H9 (cell line): ENCODE measurements at regions not wholly inside any gene's neighbourhood (a gene's known extent, or its start where the extent isn't known, plus 50 kb on each side); places are given as distances from the start of the nearest gene placed in this dataset.

Experiments
- DNase-seq: peaks from one replicate; pipeline ENCODE4 v3.0.0-alpha.2; 2017
- H2AFZ ChIP-seq: one replicate; pipeline ENCODE4 v1.6.1; 2013; ENCODE audit warnings: mild to moderate bottlenecking, low read length, control low read depth, moderate library complexity
- H2AK5ac ChIP-seq: 2 replicates; pipeline ENCODE4 v1.6.1; 2013; ENCODE audit warnings: low read length, control low read depth, mixed read lengths; ENCODE audit not compliant: insufficient read length
- H2BK120ac ChIP-seq: one replicate; pipeline ENCODE4 v1.6.1; 2013; ENCODE audit warnings: low read depth, mild to moderate bottlenecking, low read length, control low read depth, inconsistent platforms; ENCODE audit not compliant: poor library complexity, severe bottlenecking
- H2BK12ac ChIP-seq: 2 replicates; pipeline ENCODE4 v1.6.1; 2013; ENCODE audit warnings: low read length, control low read depth, mixed read lengths, low read depth; ENCODE audit not compliant: insufficient read length
- H2BK15ac ChIP-seq: 2 replicates; pipeline ENCODE4 v1.6.1; 2013; ENCODE audit warnings: low read depth, low read length, control low read depth
- H2BK20ac ChIP-seq: one replicate; pipeline ENCODE4 v1.6.1; 2013; ENCODE audit warnings: low read depth, mild to moderate bottlenecking, low read length, control low read depth, inconsistent platforms; ENCODE audit not compliant: poor library complexity, severe bottlenecking
- H2BK5ac ChIP-seq: 2 replicates; pipeline ENCODE4 v1.6.1; 2013; ENCODE audit warnings: low read length, control low read depth, mixed read lengths; ENCODE audit not compliant: insufficient read length
- H3K14ac ChIP-seq: 2 replicates; pipeline ENCODE4 v1.6.1; 2013; ENCODE audit warnings: low read length, control low read depth; ENCODE audit not compliant: insufficient read depth
- H3K18ac ChIP-seq: 2 replicates; pipeline ENCODE4 v1.6.1; 2013; ENCODE audit warnings: low read depth, mild to moderate bottlenecking, mixed read lengths, low read length, control low read depth; ENCODE audit not compliant: insufficient read length
- H3K23ac ChIP-seq: 2 replicates; pipeline ENCODE4 v1.6.1; 2013; ENCODE audit warnings: low read length, control low read depth, mixed read lengths, low read depth; ENCODE audit not compliant: insufficient read length
- H3K23me2 ChIP-seq: 2 replicates; pipeline ENCODE4 v1.6.1; 2013; ENCODE audit warnings: low read depth, mild to moderate bottlenecking, mixed read lengths, low read length, control low read depth; ENCODE audit not compliant: insufficient read length, poor library complexity, severe bottlenecking
- H3K27ac ChIP-seq: 2 replicates; pipeline ENCODE4 v1.5.1; 2013; ENCODE audit warnings: low read length, control low read depth, mixed read lengths, low read depth; ENCODE audit not compliant: insufficient read length
- H3K27me3 ChIP-seq: 2 replicates; pipeline ENCODE4 v1.6.1; 2013; ENCODE audit warnings: low read length, control low read depth, inconsistent platforms; ENCODE audit not compliant: insufficient read depth
- H3K4ac ChIP-seq: 2 replicates; pipeline ENCODE4 v1.6.1; 2013; ENCODE audit warnings: low read depth, mild to moderate bottlenecking, control low read depth, inconsistent platforms, low read length, moderate library complexity
- H3K4me1 ChIP-seq: 2 replicates; pipeline ENCODE4 v1.6.1; 2013; ENCODE audit warnings: low read length, control low read depth, inconsistent platforms; ENCODE audit not compliant: insufficient read depth
- H3K4me2 ChIP-seq: 2 replicates; pipeline ENCODE4 v1.6.1; 2013; ENCODE audit warnings: low read length, control low read depth, mixed read lengths; ENCODE audit not compliant: insufficient read length, insufficient read depth
- H3K56ac ChIP-seq: 2 replicates; pipeline ENCODE4 v1.6.1; 2013; ENCODE audit warnings: low read depth, mild to moderate bottlenecking, mixed read lengths, low read length, control low read depth; ENCODE audit not compliant: insufficient read length
- H3K79me1 ChIP-seq: 2 replicates; pipeline ENCODE4 v1.6.1; 2013; ENCODE audit warnings: low read depth, mild to moderate bottlenecking, moderate library complexity, low read length, control low read depth, inconsistent platforms; ENCODE audit not compliant: insufficient read depth, poor library complexity, severe bottlenecking
- H3K79me2 ChIP-seq: 2 replicates; pipeline ENCODE4 v1.6.1; 2013; ENCODE audit warnings: low read length, control low read depth, inconsistent platforms; ENCODE audit not compliant: insufficient read depth
- H3K9ac ChIP-seq: 2 replicates; pipeline ENCODE4 v1.6.1; 2013; ENCODE audit warnings: low read length, control low read depth, mixed read lengths; ENCODE audit not compliant: insufficient read length; ENCODE audit errors: extremely low read depth
- H3K9me3 ChIP-seq: one replicate; pipeline ENCODE4 v1.6.1; 2013; ENCODE audit warnings: low read depth, low read length, inconsistent platforms; ENCODE audit not compliant: control insufficient read depth
- H3T11ph ChIP-seq: one replicate; pipeline ENCODE4 v1.6.1; 2013; ENCODE audit warnings: mild to moderate bottlenecking, low read length, control low read depth, inconsistent platforms
- H4K20me1 ChIP-seq: one replicate; pipeline ENCODE4 v1.6.1; 2013; ENCODE audit not compliant: control insufficient read depth, insufficient read length, insufficient read depth
- H4K5ac ChIP-seq: 2 replicates; pipeline ENCODE4 v1.6.1; 2013; ENCODE audit warnings: low read depth, mild to moderate bottlenecking, mixed read lengths, low read length, control low read depth; ENCODE audit not compliant: insufficient read length
- H4K8ac ChIP-seq: replicated peaks from 2 replicates; pipeline ENCODE4 v1.6.1; 2013; ENCODE audit warnings: low read length, control low read depth, mixed read lengths, low read depth; ENCODE audit not compliant: insufficient read length
- H4K91ac ChIP-seq: 2 replicates; pipeline ENCODE4 v1.6.1; 2013; ENCODE audit warnings: low read depth, mild to moderate bottlenecking, moderate library complexity, mixed read lengths, low read length, control low read depth; ENCODE audit not compliant: insufficient read length
- H3K27ac Mint-ChIP-seq, 3 experiments: 2 replicates in 2 of 3; 3 replicates in 1 of 3; pipeline ENCODE4 v1.8.0; 2020 to 2021; ENCODE audit warnings: mixed read lengths in 3 of 3, mild to moderate bottlenecking in 1 of 3, moderate library complexity in 1 of 3
- H3K27me3 Mint-ChIP-seq: 2 replicates; pipeline ENCODE4 v1.8.0; 2021; ENCODE audit warnings: low read depth, mild to moderate bottlenecking, moderate library complexity, mixed read lengths
- H3K36me3 Mint-ChIP-seq, 3 experiments: 2 replicates in 2 of 3; 3 replicates in 1 of 3; pipeline ENCODE4 v1.8.0; 2020 to 2021; ENCODE audit warnings: low read depth in 3 of 3, mixed read lengths in 3 of 3; ENCODE audit not compliant: insufficient read depth in 1 of 3
- H3K4me1 Mint-ChIP-seq, 2 experiments: 2 replicates each; pipeline ENCODE4 v1.8.0; 2020; ENCODE audit warnings: mixed read lengths in 2 of 2
- H3K4me3 Mint-ChIP-seq, 2 experiments: 2 replicates in 1 of 2; 3 replicates in 1 of 2; pipeline ENCODE4 v1.8.0; 2020 to 2021; ENCODE audit warnings: mild to moderate bottlenecking in 2 of 2, mixed read lengths in 2 of 2, moderate library complexity in 1 of 2
- H3K9me3 Mint-ChIP-seq, 2 experiments: 2 replicates in 1 of 2; 3 replicates in 1 of 2; pipeline ENCODE4 v1.8.0; 2020; ENCODE audit warnings: mild to moderate bottlenecking in 2 of 2, mixed read lengths in 2 of 2, moderate library complexity in 1 of 2
- WGBS: extraction: QIAGEN DNeasy Blood & Tissue Kit; methylation state at CpG from one replicate; pipeline ENCODE4 v1.1.7; 2013; ENCODE audit warnings: missing lambda C conversion rate, low lambda C conversion rate, mixed read lengths; ENCODE audit not compliant: insufficient read length; ENCODE audit errors: extremely low coverage; 5-methylcytosine and 5-hydroxymethylcytosine counted together
- TF ChIP-seq, protein P1 (sequence below): fragments of 200-600 bp; sonication (generic); conservative IDR thresholded peaks from 3 replicates; pipeline ENCODE4 v1.8.0; 2021; ENCODE audit warnings: antibody characterized with exemption, mild to moderate bottlenecking

DNA sequence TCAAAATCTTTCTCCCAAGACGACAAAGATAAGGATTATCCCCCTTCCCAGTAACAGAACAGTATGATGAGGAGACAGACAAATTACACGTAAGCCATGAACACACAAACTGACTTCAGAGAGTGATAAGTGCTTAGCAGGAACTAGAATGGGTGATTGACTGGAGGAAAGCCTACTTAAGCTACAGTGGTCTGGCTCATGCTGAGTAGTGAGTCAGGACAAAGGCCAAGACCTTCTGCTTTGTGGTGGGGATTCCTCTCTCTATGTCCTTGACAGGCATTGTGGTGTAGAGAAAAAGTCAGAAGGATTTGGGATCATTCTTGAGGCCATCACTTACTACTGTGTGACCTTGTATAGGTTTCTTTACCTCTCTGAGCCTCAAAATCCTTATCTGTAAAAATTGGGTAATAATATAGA, 381.9 kb upstream of the CCL2 start:
- Histone ChIP-seq H2BK120ac (no peak overlapping the region), H3K23me2 (no peaks in the 10 kb centered on the region), H3K18ac (no peak overlapping the region), H2BK5ac (no peak overlapping the region), H2BK15ac (no peak overlapping the region), H4K5ac (no peak overlapping the region), H3K9me3 (no peaks in the 10 kb centered on the region), H4K91ac (no peak overlapping the region), H2BK20ac (no peak overlapping the region), H3K27me3 (no peaks in the 10 kb centered on the region), H2AFZ (no peak overlapping the region), H3K14ac (no peak overlapping the region), H3K27ac (no peak overlapping the region), H2AK5ac (no peak overlapping the region), H3K23ac (no peak overlapping the region), H3K4me1 (no peaks in the 10 kb centered on the region), H3T11ph (no peak overlapping the region), H3K79me1 (no peaks in the 10 kb centered on the region), H4K8ac (no peak overlapping the region), H4K20me1 (no peaks in the 10 kb centered on the region), H3K79me2 (no peaks in the 10 kb centered on the region), H3K56ac (no peak overlapping the region), H2BK12ac (no peak overlapping the region), H3K9ac (no peak overlapping the region), H3K4ac (no peak overlapping the region), H3K4me2 (no peak overlapping the region)
- H3K4me1 Mint-ChIP-seq = no peaks in the 10 kb centered on the region
- H3K27ac Mint-ChIP-seq = no peak overlapping the region
- TF ChIP-seq, protein P1, sequence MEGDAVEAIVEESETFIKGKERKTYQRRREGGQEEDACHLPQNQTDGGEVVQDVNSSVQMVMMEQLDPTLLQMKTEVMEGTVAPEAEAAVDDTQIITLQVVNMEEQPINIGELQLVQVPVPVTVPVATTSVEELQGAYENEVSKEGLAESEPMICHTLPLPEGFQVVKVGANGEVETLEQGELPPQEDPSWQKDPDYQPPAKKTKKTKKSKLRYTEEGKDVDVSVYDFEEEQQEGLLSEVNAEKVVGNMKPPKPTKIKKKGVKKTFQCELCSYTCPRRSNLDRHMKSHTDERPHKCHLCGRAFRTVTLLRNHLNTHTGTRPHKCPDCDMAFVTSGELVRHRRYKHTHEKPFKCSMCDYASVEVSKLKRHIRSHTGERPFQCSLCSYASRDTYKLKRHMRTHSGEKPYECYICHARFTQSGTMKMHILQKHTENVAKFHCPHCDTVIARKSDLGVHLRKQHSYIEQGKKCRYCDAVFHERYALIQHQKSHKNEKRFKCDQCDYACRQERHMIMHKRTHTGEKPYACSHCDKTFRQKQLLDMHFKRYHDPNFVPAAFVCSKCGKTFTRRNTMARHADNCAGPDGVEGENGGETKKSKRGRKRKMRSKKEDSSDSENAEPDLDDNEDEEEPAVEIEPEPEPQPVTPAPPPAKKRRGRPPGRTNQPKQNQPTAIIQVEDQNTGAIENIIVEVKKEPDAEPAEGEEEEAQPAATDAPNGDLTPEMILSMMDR = no peak
- no peak overlapping the region for H3K4me3 Mint-ChIP-seq
- peaks cover 10 to 12% of the 10 kb centered on the region in 2 experiments for H3K9me3 Mint-ChIP-seq
- peaks cover 5 to 8% (median 6%) of the 10 kb centered on the region in 3 experiments for H3K36me3 Mint-ChIP-seq
- DNase-seq = no peak
- no CpG with 5 or more reads among the region's 2 CpGs for WGBS
- peaks cover under 1% of the 10 kb centered on the region; the same call in 1 of the 2 replicates for H3K27me3 Mint-ChIP-seq
